SK-N-SH (cell line): ENCODE measurements at regions not wholly inside any gene's neighbourhood (a gene's known extent, or its start where the extent isn't known, plus 50 kb on each side); places are given as distances from the start of the nearest gene placed in this dataset.

Experiments
- CTCF ChIA-PET: fragments of 300-600, 350-600 bp; formaldehyde crosslinking; extraction: SDS; loops from one replicate; lab custom pipeline; 2021; lab: Yijun Ruan, JAX
- POLR2A ChIA-PET: fragments of 350-600 bp; sonication (Branson Sonifier 250); formaldehyde crosslinking; extraction: SDS; loops from one replicate; lab custom pipeline; 2020; ENCODE audit warnings: antibody characterized with exemption, inconsistent platforms; lab: Yijun Ruan, JAX
- DNase-seq: peaks from one replicate; pipeline ENCODE4 v3.0.0; 2012
- H2AFZ ChIP-seq: fragments of 200-600 bp; sonication (generic); 2 replicates; pipeline ENCODE4 v1.8.1; 2016; ENCODE audit warnings: antibody characterized with exemption, mild to moderate bottlenecking, low read depth
- H3F3A ChIP-seq: fragments of 200-600 bp; sonication (generic); replicated peaks from 2 replicates; pipeline ENCODE3; 2016; ENCODE audit warnings: antibody characterized with exemption, mild to moderate bottlenecking; ENCODE audit not compliant: insufficient read depth
- H3K27ac ChIP-seq, 2 experiments: fragments of 200-500 bp in 1 of 2; fragments of 200-600 bp in 1 of 2; sonication (Bioruptor generic) in 1 of 2; sonication (generic), shearing (Covaris generic) in 1 of 2; 2 replicates each; pipeline versions ENCODE4 v1.5.1 to v1.6.1; 2014 to 2016; ENCODE audit warnings: low read depth in 2 of 2, inconsistent platforms in 1 of 2, low read length in 1 of 2, mild to moderate bottlenecking in 1 of 2, mixed read lengths in 1 of 2
- H3K27me3 ChIP-seq: fragments of 200-600 bp; sonication (generic), shearing (Covaris generic); 2 replicates; pipeline ENCODE4 v1.6.1; 2016; ENCODE audit warnings: mixed run types; ENCODE audit not compliant: insufficient read depth
- H3K36me3 ChIP-seq, 2 experiments: fragments of 200-500 bp in 1 of 2; fragments of 200-600 bp in 1 of 2; sonication (Bioruptor generic) in 1 of 2; sonication (generic) in 1 of 2; replicated peaks in 1 of 2; 2 replicates each; pipeline versions ENCODE3 to v1.5.1; 2014 to 2016; ENCODE audit warnings: low read length in 1 of 2, mild to moderate bottlenecking in 1 of 2; ENCODE audit not compliant: insufficient read depth in 2 of 2, control insufficient read depth in 1 of 2
- H3K4me1 ChIP-seq, 2 experiments: fragments of 200-500 bp in 1 of 2; fragments of 200-600 bp in 1 of 2; sonication (Bioruptor generic) in 1 of 2; sonication (generic), shearing (Covaris generic) in 1 of 2; 2 replicates each; pipeline versions ENCODE4 v1.5.1 to v1.6.1; 2014 to 2016; ENCODE audit warnings: low read depth in 1 of 2, low read length in 1 of 2, mixed run types in 1 of 2; ENCODE audit not compliant: insufficient read depth in 2 of 2, control insufficient read depth in 1 of 2
- H3K4me2 ChIP-seq: fragments of 200-600 bp; sonication (generic), shearing (Covaris generic); 2 replicates; pipeline ENCODE4 v1.6.1; 2017; ENCODE audit warnings: mixed run types
- H3K4me3 ChIP-seq, 2 experiments: fragments of 200-500 bp in 1 of 2; fragments of 200-600 bp in 1 of 2; sonication (Bioruptor generic) in 1 of 2; sonication (generic), shearing (Covaris generic) in 1 of 2; 2 replicates each; pipeline versions ENCODE4 v1.5.1 to v1.8.1; 2014 to 2016; ENCODE audit warnings: low read depth in 2 of 2, inconsistent platforms in 1 of 2, low read length in 1 of 2, mild to moderate bottlenecking in 1 of 2, mixed read lengths in 1 of 2, moderate library complexity in 1 of 2
- H3K79me2 ChIP-seq: fragments of 200-600 bp; sonication (generic); 2 replicates; pipeline ENCODE4 v1.8.1; 2017; ENCODE audit warnings: mild to moderate bottlenecking; ENCODE audit not compliant: insufficient read depth
- H3K9ac ChIP-seq: fragments of 200-600 bp; sonication (generic); 2 replicates; pipeline ENCODE4 v1.6.1; 2017; ENCODE audit warnings: mixed run types
- H3K9me2 ChIP-seq: fragments of 200-600 bp; sonication (generic); 2 replicates; pipeline ENCODE4 v1.6.1; 2017; ENCODE audit warnings: mixed run types
- H3K9me3 ChIP-seq: fragments of 200-600 bp; sonication (generic); 2 replicates; pipeline ENCODE4 v1.6.1; 2017; ENCODE audit warnings: mixed run types, mild to moderate bottlenecking, moderate library complexity
- H4K20me1 ChIP-seq: fragments of 200-600 bp; sonication (generic); 2 replicates; pipeline ENCODE4 v1.6.1; 2017; ENCODE audit warnings: mild to moderate bottlenecking, mixed run types; ENCODE audit not compliant: insufficient read depth
- CHD2 ChIP-seq: fragments of 150-350 bp; IDR thresholded peaks from 2 replicates; pipeline ENCODE4 v1.6.1; 2018; ENCODE audit warnings: low read length; ENCODE audit not compliant: partially characterized antibody
- GATA2 ChIP-seq: sonication (generic); formaldehyde crosslinking; IDR thresholded peaks from 2 replicates; pipeline ENCODE4 v1.5.0; 2020; ENCODE audit warnings: mild to moderate bottlenecking, missing genetic modification reagents
- POLR2AphosphoS5 ChIP-seq: IDR thresholded peaks from 2 replicates; pipeline ENCODE4 v1.6.1; 2012; ENCODE audit warnings: low read depth, low read length
- RFX5 ChIP-seq: IDR thresholded peaks from 2 replicates; pipeline ENCODE4 v1.6.1; 2012; ENCODE audit warnings: mild to moderate bottlenecking, improper control_type of control experiment, low read length
- RXRA ChIP-seq: IDR thresholded peaks from 2 replicates; pipeline ENCODE4 v1.4.0; 2012; ENCODE audit warnings: low read depth, mild to moderate bottlenecking, borderline replicate concordance
- SMC3 ChIP-seq: IDR thresholded peaks from 2 replicates; pipeline ENCODE4 v1.6.1; 2012; ENCODE audit warnings: low read depth, low read length, improper control_type of control experiment
- TCF12 ChIP-seq: IDR thresholded peaks from 2 replicates; pipeline ENCODE4 v1.4.0; 2012
- WGBS: methylation state at CpG from one replicate; pipeline ENCODE4 v1.1.6; 2017; ENCODE audit warnings: low lambda C conversion rate; 5-methylcytosine and 5-hydroxymethylcytosine counted together
- TF ChIP-seq, protein P1 (sequence below): fragments of 150-350 bp; IDR thresholded peaks from 2 replicates; pipeline ENCODE4 v1.6.1; 2017; ENCODE audit warnings: antibody characterized with exemption, low read length, low read depth, borderline replicate concordance
- TF ChIP-seq, protein P2 (sequence below): IDR thresholded peaks from 2 replicates; pipeline ENCODE4 v1.6.1; 2012; ENCODE audit warnings: mild to moderate bottlenecking, low read depth, low read length, moderate library complexity
- TF ChIP-seq, protein P3 (sequence below): fragments of 150-350 bp; IDR thresholded peaks from 2 replicates; pipeline ENCODE4 v1.6.1; 2016; ENCODE audit warnings: mild to moderate bottlenecking, low read depth, low read length

DNA sequence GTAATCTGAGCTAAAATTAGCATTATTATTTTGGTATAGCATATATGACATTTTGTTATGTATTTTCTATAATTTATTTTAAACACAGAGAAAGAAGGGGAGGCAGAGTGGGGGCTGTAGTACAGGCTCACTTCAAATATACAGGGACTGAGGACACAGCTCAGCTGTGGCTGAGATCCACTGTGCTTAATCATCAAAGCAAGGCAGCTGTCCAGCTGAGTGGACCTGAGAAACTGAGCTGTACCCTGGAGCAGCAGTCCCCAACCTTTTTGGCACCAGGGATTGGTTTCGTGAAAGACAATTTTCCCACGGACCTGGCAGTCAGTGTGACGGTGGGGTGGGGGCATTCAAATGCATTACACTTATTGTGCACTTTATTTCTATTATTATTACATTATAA, 687.2 kb downstream of the RNF144A start:
- CTCF ChIA-PET = no interaction called here
- H3F3A ChIP-seq = no peaks in the 10 kb centered on the region
- no peak overlapping the region for H3K4me3 ChIP-seq
- DNase-seq = no peak
- peaks cover 0 to 6% of the 10 kb centered on the region in 2 experiments; a peak in 2 of 4 replicates for H3K4me1 ChIP-seq
- POLR2A ChIA-PET = no interaction called here
- no peak overlapping the region for H3K27ac ChIP-seq
- WGBS = 68% methylated on average over 3 of the region's 3 CpGs
- H4K20me1 ChIP-seq = no peaks in the 10 kb centered on the region
- no peak overlapping the region for H2AFZ ChIP-seq
- H3K79me2 ChIP-seq = no peaks in the 10 kb centered on the region
- no peak overlapping the region for H3K9ac ChIP-seq
- H3K4me2 ChIP-seq = no peak overlapping the region
- H3K9me2 ChIP-seq = no peaks in the 10 kb centered on the region
- no peaks in the 10 kb centered on the region for H3K36me3 ChIP-seq
- TF ChIP-seq, protein P1, sequence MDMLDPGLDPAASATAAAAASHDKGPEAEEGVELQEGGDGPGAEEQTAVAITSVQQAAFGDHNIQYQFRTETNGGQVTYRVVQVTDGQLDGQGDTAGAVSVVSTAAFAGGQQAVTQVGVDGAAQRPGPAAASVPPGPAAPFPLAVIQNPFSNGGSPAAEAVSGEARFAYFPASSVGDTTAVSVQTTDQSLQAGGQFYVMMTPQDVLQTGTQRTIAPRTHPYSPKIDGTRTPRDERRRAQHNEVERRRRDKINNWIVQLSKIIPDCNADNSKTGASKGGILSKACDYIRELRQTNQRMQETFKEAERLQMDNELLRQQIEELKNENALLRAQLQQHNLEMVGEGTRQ = no peak
- TF ChIP-seq, protein P2, sequence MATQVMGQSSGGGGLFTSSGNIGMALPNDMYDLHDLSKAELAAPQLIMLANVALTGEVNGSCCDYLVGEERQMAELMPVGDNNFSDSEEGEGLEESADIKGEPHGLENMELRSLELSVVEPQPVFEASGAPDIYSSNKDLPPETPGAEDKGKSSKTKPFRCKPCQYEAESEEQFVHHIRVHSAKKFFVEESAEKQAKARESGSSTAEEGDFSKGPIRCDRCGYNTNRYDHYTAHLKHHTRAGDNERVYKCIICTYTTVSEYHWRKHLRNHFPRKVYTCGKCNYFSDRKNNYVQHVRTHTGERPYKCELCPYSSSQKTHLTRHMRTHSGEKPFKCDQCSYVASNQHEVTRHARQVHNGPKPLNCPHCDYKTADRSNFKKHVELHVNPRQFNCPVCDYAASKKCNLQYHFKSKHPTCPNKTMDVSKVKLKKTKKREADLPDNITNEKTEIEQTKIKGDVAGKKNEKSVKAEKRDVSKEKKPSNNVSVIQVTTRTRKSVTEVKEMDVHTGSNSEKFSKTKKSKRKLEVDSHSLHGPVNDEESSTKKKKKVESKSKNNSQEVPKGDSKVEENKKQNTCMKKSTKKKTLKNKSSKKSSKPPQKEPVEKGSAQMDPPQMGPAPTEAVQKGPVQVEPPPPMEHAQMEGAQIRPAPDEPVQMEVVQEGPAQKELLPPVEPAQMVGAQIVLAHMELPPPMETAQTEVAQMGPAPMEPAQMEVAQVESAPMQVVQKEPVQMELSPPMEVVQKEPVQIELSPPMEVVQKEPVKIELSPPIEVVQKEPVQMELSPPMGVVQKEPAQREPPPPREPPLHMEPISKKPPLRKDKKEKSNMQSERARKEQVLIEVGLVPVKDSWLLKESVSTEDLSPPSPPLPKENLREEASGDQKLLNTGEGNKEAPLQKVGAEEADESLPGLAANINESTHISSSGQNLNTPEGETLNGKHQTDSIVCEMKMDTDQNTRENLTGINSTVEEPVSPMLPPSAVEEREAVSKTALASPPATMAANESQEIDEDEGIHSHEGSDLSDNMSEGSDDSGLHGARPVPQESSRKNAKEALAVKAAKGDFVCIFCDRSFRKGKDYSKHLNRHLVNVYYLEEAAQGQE = peak; percentile 83
- TF ChIP-seq, all 33 proteins: peak for 1
- Histone ChIP-seq H3K9me3 (no peaks in the 10 kb centered on the region), H3K27me3 (no peaks in the 10 kb centered on the region)

DNA sequence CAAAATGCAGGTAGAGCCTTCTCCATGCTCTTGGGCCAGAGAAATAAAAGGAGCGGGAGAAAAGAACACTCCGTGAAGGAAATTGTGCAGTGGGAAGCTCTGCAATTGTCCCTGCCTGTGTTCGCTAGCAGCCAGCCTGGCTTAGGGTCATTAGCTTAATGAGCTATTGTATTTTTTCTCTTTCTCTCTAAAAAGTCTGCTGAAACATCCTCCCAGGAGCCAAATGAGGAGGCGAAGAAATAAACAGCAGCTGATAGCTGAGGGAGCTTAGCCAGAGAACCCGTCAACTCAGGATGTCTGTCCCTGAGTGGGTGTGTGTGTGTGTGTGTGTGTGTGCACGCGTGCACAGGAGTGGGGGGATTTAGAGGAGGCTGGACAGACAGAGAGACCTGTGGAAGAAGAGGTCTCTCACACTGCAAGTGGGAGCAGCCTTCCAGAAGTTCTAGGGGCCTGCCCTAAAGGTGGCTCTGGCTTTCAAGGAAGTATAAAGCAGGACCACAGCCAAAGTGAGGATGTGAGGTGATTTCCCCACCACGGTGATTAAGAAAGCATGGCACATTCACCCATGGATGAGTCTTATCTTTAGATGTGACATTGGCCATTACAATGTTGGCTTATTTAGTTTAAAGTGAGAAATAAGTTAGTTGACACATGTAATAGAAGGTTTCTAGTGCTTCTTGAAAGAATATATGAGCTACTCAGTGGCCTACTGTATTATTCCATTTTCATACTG, 690.4 kb downstream of the RNF144A start:
- no peak overlapping the region for H3K4me3 ChIP-seq
- POLR2A ChIA-PET = no interaction called here
- no peaks in the 10 kb centered on the region for H3F3A ChIP-seq
- H3K27ac ChIP-seq = no peak overlapping the region
- no peak for DNase-seq
- no peak for TF ChIP-seq GATA2 (CRISPR knock-in tag)
- TF ChIP-seq, all 33 proteins: peak for 0
- peaks cover 0 to 5% of the 10 kb centered on the region in 2 experiments; a peak in 1 of 4 replicates for H3K4me1 ChIP-seq
- WGBS = 71% methylated on average over 8 of the region's 8 CpGs
- no peaks in the 10 kb centered on the region for H3K79me2 ChIP-seq
- no peak overlapping the region for H2AFZ ChIP-seq
- no peak overlapping the region for H3K9ac ChIP-seq
- CTCF ChIA-PET = interaction anchor here (1.1 kb wide), 1 partner anchor 211 kb away, joined by 3 read pairs; no protein-coding TSS in a partner anchor
- no peak overlapping the region for H3K4me2 ChIP-seq
- no peaks in the 10 kb centered on the region for H4K20me1 ChIP-seq
- no peaks in the 10 kb centered on the region for H3K36me3 ChIP-seq
- H3K9me3 ChIP-seq = no peaks in the 10 kb centered on the region
- H3K27me3 ChIP-seq = no peaks in the 10 kb centered on the region
- H3K9me2 ChIP-seq = no peaks in the 10 kb centered on the region

DNA sequence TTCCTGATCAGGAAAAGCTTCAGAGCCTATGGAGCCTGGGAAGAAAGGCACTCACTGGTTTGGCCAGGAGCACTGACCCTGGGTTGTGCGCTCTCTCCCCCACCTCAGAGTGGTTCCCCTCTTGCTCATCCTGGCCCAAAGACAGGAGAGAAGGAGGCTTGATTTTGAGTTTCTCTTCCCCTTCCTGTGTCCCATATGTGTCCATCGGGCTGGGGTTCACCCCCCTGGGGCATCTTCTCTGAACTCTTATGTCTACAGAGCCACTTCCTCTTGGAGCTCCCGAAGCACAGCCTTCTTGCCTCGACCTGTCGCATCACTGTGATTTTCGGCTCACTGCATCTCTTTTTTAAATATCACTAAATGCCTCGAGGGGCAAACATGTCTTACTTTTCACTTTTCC, 692.3 kb downstream of the RNF144A start:
- Histone ChIP-seq H3K4me3 (no peak overlapping the region), H3K9me3 (no peaks in the 10 kb centered on the region), H3K27ac (no peak overlapping the region), H3K9ac (no peak overlapping the region), H2AFZ (no peak overlapping the region), H3K79me2 (no peaks in the 10 kb centered on the region), H3K4me1 (peaks cover 0 to 5% of the 10 kb centered on the region in 2 experiments; a peak in 1 of 4 replicates), H3K36me3 (no peaks in the 10 kb centered on the region), H3K9me2 (no peaks in the 10 kb centered on the region), H4K20me1 (no peaks in the 10 kb centered on the region), H3K4me2 (no peak overlapping the region), H3F3A (no peaks in the 10 kb centered on the region), H3K27me3 (no peaks in the 10 kb centered on the region)
- no peak for DNase-seq
- WGBS = 67% methylated on average over 7 of the region's 7 CpGs
- POLR2A ChIA-PET = interaction anchor here (0.6 kb wide), 1 partner anchor 483 kb away, joined by 4 read pairs; no protein-coding TSS in a partner anchor
- CTCF ChIA-PET = interaction anchor here (1.2 kb wide), 1 partner anchor 9 kb away, joined by 6 read pairs; no protein-coding TSS in a partner anchor
- TF ChIP-seq, protein P2 = no peak
- TF ChIP-seq POLR2AphosphoS5 = no peak
- TF ChIP-seq, protein P3, sequence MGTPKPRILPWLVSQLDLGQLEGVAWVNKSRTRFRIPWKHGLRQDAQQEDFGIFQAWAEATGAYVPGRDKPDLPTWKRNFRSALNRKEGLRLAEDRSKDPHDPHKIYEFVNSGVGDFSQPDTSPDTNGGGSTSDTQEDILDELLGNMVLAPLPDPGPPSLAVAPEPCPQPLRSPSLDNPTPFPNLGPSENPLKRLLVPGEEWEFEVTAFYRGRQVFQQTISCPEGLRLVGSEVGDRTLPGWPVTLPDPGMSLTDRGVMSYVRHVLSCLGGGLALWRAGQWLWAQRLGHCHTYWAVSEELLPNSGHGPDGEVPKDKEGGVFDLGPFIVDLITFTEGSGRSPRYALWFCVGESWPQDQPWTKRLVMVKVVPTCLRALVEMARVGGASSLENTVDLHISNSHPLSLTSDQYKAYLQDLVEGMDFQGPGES = no peak
- no peak for TF ChIP-seq TCF12
- no peak for TF ChIP-seq SMC3
- no peak for TF ChIP-seq RFX5
- no peak for TF ChIP-seq CHD2
- TF ChIP-seq RXRA = no peak
